Stomach (tissue), 4 donors: ENCODE measurements at regions not wholly inside any gene's neighbourhood (a gene's known extent, or its start where the extent isn't known, plus 50 kb on each side); places are given as distances from the start of the nearest gene placed in this dataset.

ENCODE experiments used
- POLR2A ChIP-seq, 4 donors: fragments of 450-650 bp; IDR thresholded peaks; one replicate each; pipeline ENCODE4 v1.6.1; 2016; ENCODE audit warnings: antibody characterized with exemption in 4 of 4, control low read depth in 2 of 4, mild to moderate bottlenecking in 1 of 4, moderate library complexity in 1 of 4
- TF ChIP-seq, protein P1 (sequence below), 7 experiments: fragments of 450-650 bp in 4 of 7; fragments of 200-600 bp in 3 of 7; sonication (generic) in 3 of 7; IDR thresholded peaks; one replicate each; pipeline ENCODE4 v1.5.1; 2016 to 2019; ENCODE audit warnings: antibody characterized with exemption in 7 of 7, control low read depth in 2 of 7, mild to moderate bottlenecking in 1 of 7

DNA sequence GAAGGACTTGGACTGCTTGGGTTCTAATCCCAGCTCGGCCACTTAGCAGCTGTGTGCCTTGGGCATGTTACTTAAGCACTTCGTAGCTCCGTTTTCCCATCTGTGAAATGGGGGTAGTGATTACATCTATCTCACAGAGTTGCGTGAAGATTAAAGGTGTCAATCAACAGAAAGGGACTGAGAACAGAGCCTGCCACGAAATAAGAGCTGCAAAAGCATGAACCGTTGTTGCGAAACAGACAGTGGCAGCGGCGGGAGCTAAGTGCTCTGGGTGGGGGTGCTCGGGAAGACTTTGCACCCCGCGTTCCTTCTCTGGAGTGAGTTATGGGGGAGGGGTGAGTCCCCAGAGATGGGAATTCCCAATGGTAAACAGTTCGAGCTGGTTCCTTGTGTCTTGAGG is 79.6 kb upstream of the LHX1 start:
- TF ChIP-seq, protein P1, sequence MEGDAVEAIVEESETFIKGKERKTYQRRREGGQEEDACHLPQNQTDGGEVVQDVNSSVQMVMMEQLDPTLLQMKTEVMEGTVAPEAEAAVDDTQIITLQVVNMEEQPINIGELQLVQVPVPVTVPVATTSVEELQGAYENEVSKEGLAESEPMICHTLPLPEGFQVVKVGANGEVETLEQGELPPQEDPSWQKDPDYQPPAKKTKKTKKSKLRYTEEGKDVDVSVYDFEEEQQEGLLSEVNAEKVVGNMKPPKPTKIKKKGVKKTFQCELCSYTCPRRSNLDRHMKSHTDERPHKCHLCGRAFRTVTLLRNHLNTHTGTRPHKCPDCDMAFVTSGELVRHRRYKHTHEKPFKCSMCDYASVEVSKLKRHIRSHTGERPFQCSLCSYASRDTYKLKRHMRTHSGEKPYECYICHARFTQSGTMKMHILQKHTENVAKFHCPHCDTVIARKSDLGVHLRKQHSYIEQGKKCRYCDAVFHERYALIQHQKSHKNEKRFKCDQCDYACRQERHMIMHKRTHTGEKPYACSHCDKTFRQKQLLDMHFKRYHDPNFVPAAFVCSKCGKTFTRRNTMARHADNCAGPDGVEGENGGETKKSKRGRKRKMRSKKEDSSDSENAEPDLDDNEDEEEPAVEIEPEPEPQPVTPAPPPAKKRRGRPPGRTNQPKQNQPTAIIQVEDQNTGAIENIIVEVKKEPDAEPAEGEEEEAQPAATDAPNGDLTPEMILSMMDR (IDR thresholded peaks at IDR 0.05): no peak
- no peak for TF ChIP-seq POLR2A (IDR thresholded peaks at IDR 0.05)
